ENCODE measurements at regions not wholly inside any gene's neighbourhood (a gene's known extent, or its start where the extent isn't known, plus 50 kb on each side); places are given as distances from the start of the nearest gene placed in this dataset.
A peak's percentile ranks its signal among the peaks of the same experiment; 100 is the strongest.

- no peak overlapping the region for H3K27ac Mint-ChIP-seq
- DNase-seq (no peak), ATAC-seq (replicated peaks in 1 of 2) (no peak)
- no peaks in the 10 kb centered on the region for H3K27me3 Mint-ChIP-seq (ENCODE audit: low read depth)
- no peaks in the 10 kb centered on the region for H3K4me1 Mint-ChIP-seq (ENCODE audit: low read depth)
- H3K9me3 Mint-ChIP-seq = no peaks in the 10 kb centered on the region
- no peak overlapping the region for H3K4me3 Mint-ChIP-seq
- H3K36me3 Mint-ChIP-seq (ENCODE audit: insufficient read depth in 2 of 2) = no peaks in the 10 kb centered on the region
These were observed 225.6 kb upstream of the LMCD1 start for GRCh38 chr3:8276056-8276455.

- Mint-ChIP-seq H3K9me3 (no peaks in the 10 kb centered on the region), H3K4me1 (ENCODE audit: low read depth) (no peaks in the 10 kb centered on the region), H3K4me3 (no peak overlapping the region), H3K27me3 (ENCODE audit: low read depth) (no peaks in the 10 kb centered on the region), H3K27ac (no peak overlapping the region), H3K36me3 (ENCODE audit: insufficient read depth in 2 of 2) (no peaks in the 10 kb centered on the region)
- DNase-seq (no peak), ATAC-seq (replicated peaks in 1 of 2) (no peak)
These were observed 225.1 kb upstream of the LMCD1 start for GRCh38 chr3:8276506-8276905.

- no peaks in the 10 kb centered on the region for H3K4me1 Mint-ChIP-seq (ENCODE audit: low read depth)
- no peak for ATAC-seq (replicated peaks in 1 of 2)
- no peaks in the 10 kb centered on the region for H3K9me3 Mint-ChIP-seq
- no peak overlapping the region for H3K4me3 Mint-ChIP-seq
- no peaks in the 10 kb centered on the region for H3K27me3 Mint-ChIP-seq (ENCODE audit: low read depth)
- no peak overlapping the region for H3K27ac Mint-ChIP-seq
- H3K36me3 Mint-ChIP-seq (ENCODE audit: insufficient read depth in 2 of 2) = no peaks in the 10 kb centered on the region
- no peak for DNase-seq
These were observed 223.2 kb upstream of the LMCD1 start for GRCh38 chr3:8278448-8278847.

- Mint-ChIP-seq H3K4me3 (no peak overlapping the region), H3K27ac (no peak overlapping the region), H3K27me3 (ENCODE audit: low read depth) (no peaks in the 10 kb centered on the region), H3K36me3 (ENCODE audit: insufficient read depth in 2 of 2) (no peaks in the 10 kb centered on the region), H3K9me3 (no peaks in the 10 kb centered on the region), H3K4me1 (ENCODE audit: low read depth) (no peaks in the 10 kb centered on the region)
- no peak for DNase-seq
- no peak for ATAC-seq (replicated peaks in 1 of 2)
These were observed 222.1 kb upstream of the LMCD1 start for GRCh38 chr3:8279476-8279875.

- H3K9me3 Mint-ChIP-seq = no peaks in the 10 kb centered on the region
- ATAC-seq (replicated peaks in 1 of 2) (no peak), DNase-seq (no peak)
- H3K27me3 Mint-ChIP-seq (ENCODE audit: low read depth) = no peaks in the 10 kb centered on the region
- no peak overlapping the region for H3K4me3 Mint-ChIP-seq
- no peaks in the 10 kb centered on the region for H3K36me3 Mint-ChIP-seq (ENCODE audit: insufficient read depth in 2 of 2)
- no peak overlapping the region for H3K27ac Mint-ChIP-seq
- no peaks in the 10 kb centered on the region for H3K4me1 Mint-ChIP-seq (ENCODE audit: low read depth)
These were observed 221.6 kb upstream of the LMCD1 start for GRCh38 chr3:8279886-8280550.

GRCh38 chr3:8282541-8283165, 219.0 kb upstream of the LMCD1 start:
- Mint-ChIP-seq H3K36me3 (ENCODE audit: insufficient read depth in 2 of 2) (no peaks in the 10 kb centered on the region), H3K27me3 (ENCODE audit: low read depth) (no peaks in the 10 kb centered on the region), H3K4me3 (no peak overlapping the region), H3K9me3 (no peaks in the 10 kb centered on the region), H3K27ac (no peak overlapping the region), H3K4me1 (ENCODE audit: low read depth) (no peaks in the 10 kb centered on the region)
- ATAC-seq (replicated peaks in 1 of 2) (no peak), DNase-seq (no peak)

- H3K9me3 Mint-ChIP-seq = no peaks in the 10 kb centered on the region
- H3K4me3 Mint-ChIP-seq = no peak overlapping the region
- DNase-seq (no peak), ATAC-seq (replicated peaks in 1 of 2) (no peak)
- no peaks in the 10 kb centered on the region for H3K36me3 Mint-ChIP-seq (ENCODE audit: insufficient read depth in 2 of 2)
- no peak overlapping the region for H3K27ac Mint-ChIP-seq
- no peaks in the 10 kb centered on the region for H3K27me3 Mint-ChIP-seq (ENCODE audit: low read depth)
- H3K4me1 Mint-ChIP-seq (ENCODE audit: low read depth) = no peaks in the 10 kb centered on the region
These were observed 218.4 kb upstream of the LMCD1 start for GRCh38 chr3:8283193-8283592.

GRCh38 chr3:8286086-8286485, 215.5 kb upstream of the LMCD1 start:
- no peaks in the 10 kb centered on the region for H3K9me3 Mint-ChIP-seq
- no peak overlapping the region for H3K4me3 Mint-ChIP-seq
- ATAC-seq (replicated peaks in 1 of 2) (no peak), DNase-seq (no peak)
- peaks cover 1% of the 10 kb centered on the region for H3K27me3 Mint-ChIP-seq (ENCODE audit: low read depth)
- no peak overlapping the region for H3K27ac Mint-ChIP-seq
- no peaks in the 10 kb centered on the region for H3K4me1 Mint-ChIP-seq (ENCODE audit: low read depth)
- no peaks in the 10 kb centered on the region for H3K36me3 Mint-ChIP-seq (ENCODE audit: insufficient read depth in 2 of 2)

GRCh38 chr3:8286749-8287148, 214.9 kb upstream of the LMCD1 start:
- no peak overlapping the region for H3K4me3 Mint-ChIP-seq
- ATAC-seq (replicated peaks in 1 of 2) (no peak), DNase-seq (no peak)
- no peaks in the 10 kb centered on the region for H3K9me3 Mint-ChIP-seq
- H3K27me3 Mint-ChIP-seq (ENCODE audit: low read depth) = peaks cover 7% of the 10 kb centered on the region
- no peak overlapping the region for H3K27ac Mint-ChIP-seq
- no peaks in the 10 kb centered on the region for H3K4me1 Mint-ChIP-seq (ENCODE audit: low read depth)
- H3K36me3 Mint-ChIP-seq (ENCODE audit: insufficient read depth in 2 of 2) = no peaks in the 10 kb centered on the region

GRCh38 chr3:8290611-8291010, 211.0 kb upstream of the LMCD1 start:
- no peak overlapping the region for H3K27ac Mint-ChIP-seq
- no peak for DNase-seq
- H3K4me1 Mint-ChIP-seq (ENCODE audit: low read depth) = no peaks in the 10 kb centered on the region
- ATAC-seq (replicated peaks in 1 of 2) = no peak
- H3K36me3 Mint-ChIP-seq (ENCODE audit: insufficient read depth in 2 of 2) = no peaks in the 10 kb centered on the region
- H3K4me3 Mint-ChIP-seq = no peak overlapping the region
- no peaks in the 10 kb centered on the region for H3K9me3 Mint-ChIP-seq
- peaks cover 7% of the 10 kb centered on the region for H3K27me3 Mint-ChIP-seq (ENCODE audit: low read depth)

- H3K4me1 Mint-ChIP-seq (ENCODE audit: low read depth) = no peaks in the 10 kb centered on the region
- no peaks in the 10 kb centered on the region for H3K36me3 Mint-ChIP-seq (ENCODE audit: insufficient read depth in 2 of 2)
- DNase-seq (no peak), ATAC-seq (replicated peaks in 1 of 2) (no peak)
- peaks cover 2% of the 10 kb centered on the region for H3K27me3 Mint-ChIP-seq (ENCODE audit: low read depth)
- no peaks in the 10 kb centered on the region for H3K9me3 Mint-ChIP-seq
- H3K27ac Mint-ChIP-seq = no peak overlapping the region
- no peak overlapping the region for H3K4me3 Mint-ChIP-seq
These were observed 205.2 kb upstream of the LMCD1 start for GRCh38 chr3:8296461-8296860.

- Mint-ChIP-seq H3K4me3 (no peak overlapping the region), H3K9me3 (no peaks in the 10 kb centered on the region), H3K27ac (no peak overlapping the region), H3K4me1 (ENCODE audit: low read depth) (no peaks in the 10 kb centered on the region), H3K27me3 (ENCODE audit: low read depth) (no peaks in the 10 kb centered on the region), H3K36me3 (ENCODE audit: insufficient read depth in 2 of 2) (no peaks in the 10 kb centered on the region)
- DNase-seq = no peak
- no peak for ATAC-seq (replicated peaks in 1 of 2)
These were observed 203.3 kb upstream of the LMCD1 start for GRCh38 chr3:8298021-8298954.

- DNase-seq (peak in 1 of 2 donors; percentile 3), ATAC-seq (replicated peaks in 1 of 2) (no peak)
- no peaks in the 10 kb centered on the region for H3K27me3 Mint-ChIP-seq (ENCODE audit: low read depth)
- H3K4me1 Mint-ChIP-seq (ENCODE audit: low read depth) = no peaks in the 10 kb centered on the region
- H3K9me3 Mint-ChIP-seq = no peaks in the 10 kb centered on the region
- no peaks in the 10 kb centered on the region for H3K36me3 Mint-ChIP-seq (ENCODE audit: insufficient read depth in 2 of 2)
- no peak overlapping the region for H3K4me3 Mint-ChIP-seq
- no peak overlapping the region for H3K27ac Mint-ChIP-seq
These were observed 199.5 kb upstream of the LMCD1 start for GRCh38 chr3:8301977-8302735.

Measured in activated T-cell treated with anti-CD3 and anti-CD28 coated beads, Interleukin-2, amount 50 U/mL, for 72 hours (primary cell).